A549 (cell line): ENCODE measurements at regions not wholly inside any gene's neighbourhood (a gene's known extent, or its start where the extent isn't known, plus 50 kb on each side); places are given as distances from the start of the nearest gene placed in this dataset.

ENCODE experiments used
- ATAC-seq, 2 experiments: fragments of 200-7000 bp in 1 of 2; fragments of >200 bp in 1 of 2; cut with Nextera tagmentation in 1 of 2; cut with Tn5 transposase in 1 of 2; 3 replicates each; pipeline versions ENCODE4 v1.8.0 to v1.9.1; 2018 to 2020; ENCODE audit warnings: mild to moderate bottlenecking in 1 of 2, moderate library complexity in 1 of 2
- CTCF ChIA-PET: fragments of 300-600 bp; sonication (Branson Sonifier 250); formaldehyde crosslinking; extraction: SDS; loops from one replicate; lab custom pipeline; 2021; ENCODE audit warnings: antibody characterized with exemption, inconsistent platforms; lab: Yijun Ruan, JAX
- POLR2A ChIA-PET: fragments of 350-600 bp; formaldehyde crosslinking; extraction: SDS; loops from one replicate; lab custom pipeline; 2021; ENCODE audit warnings: antibody characterized with exemption, inconsistent platforms; lab: Yijun Ruan, JAX
- DNase-seq, 2 experiments: peaks; one replicate each; pipeline versions ENCODE4 v3.0.0 to v3.0.0-alpha.2; 2011 to 2016; ENCODE audit warnings: low read depth in 1 of 2, low spot score in 1 of 2
- FAIRE-seq: peaks from 2 replicates; lab custom pipeline; 2011; peaks lifted over from hg19 to GRCh38; lab: Jason Lieb, UNC
- H3K27ac ChIP-seq, 2 experiments: fragments of >200 bp; sonication (Bioruptor Twin); formaldehyde crosslinking; 3 replicates each; pipeline ENCODE4 v1.5.1; 2016 to 2017
- H3K4me1 ChIP-seq: fragments of >200 bp; sonication (Bioruptor Twin); formaldehyde crosslinking; 3 replicates; pipeline ENCODE4 v1.6.1; 2016
- H3K4me2 ChIP-seq: fragments of >200 bp; sonication (Bioruptor Twin); formaldehyde crosslinking; 3 replicates; pipeline ENCODE4 v1.6.1; 2016
- H3K4me3 ChIP-seq: fragments of >200 bp; sonication (Bioruptor Twin); formaldehyde crosslinking; 3 replicates; pipeline ENCODE4 v1.5.1; 2016
- H3K9me3 ChIP-seq: fragments of >200 bp; sonication (Bioruptor Twin); formaldehyde crosslinking; 3 replicates; pipeline ENCODE4 v1.6.1; 2016
- BHLHE40 ChIP-seq: IDR thresholded peaks from 2 replicates; pipeline ENCODE4 v1.6.1; 2012; ENCODE audit warnings: low read depth, low read length, inconsistent platforms
- CBX2 ChIP-seq: fragments of 200-600 bp; sonication (generic); IDR thresholded peaks from 2 replicates; pipeline ENCODE4 v1.6.1; 2016; ENCODE audit warnings: low read depth, mild to moderate bottlenecking, borderline replicate concordance
- CBX8 ChIP-seq: fragments of 200-600 bp; sonication (generic); IDR thresholded peaks from 2 replicates; pipeline ENCODE4 v1.6.1; 2016
- CEBPB ChIP-seq, 2 experiments: fragments of >200 bp in 1 of 2; sonication (Bioruptor Twin) in 1 of 2; formaldehyde crosslinking in 1 of 2; IDR thresholded peaks; 2 replicates each; pipeline ENCODE4 v1.6.1; 2012 to 2016
- CHD2 ChIP-seq: fragments of 150-350 bp; IDR thresholded peaks from 2 replicates; pipeline ENCODE4 v1.6.1; 2014; ENCODE audit warnings: low read length; ENCODE audit not compliant: partially characterized antibody
- CTCF ChIP-seq: fragments of >200 bp; sonication (Bioruptor Twin); formaldehyde crosslinking; IDR thresholded peaks from 3 replicates; pipeline ENCODE4 v1.5.1; 2016
- E2F6 ChIP-seq: IDR thresholded peaks from 2 replicates; pipeline ENCODE4 v1.6.1; 2012; ENCODE audit warnings: low read depth, borderline replicate concordance
- EHMT2 ChIP-seq: fragments of 200-600 bp; sonication (generic); IDR thresholded peaks from 2 replicates; pipeline ENCODE4 v1.6.1; 2016; ENCODE audit warnings: antibody characterized with exemption, low read depth, mild to moderate bottlenecking, moderate library complexity
- ESRRA ChIP-seq: fragments of 150-350 bp; IDR thresholded peaks from 2 replicates; pipeline ENCODE4 v1.6.1; 2014; ENCODE audit warnings: mild to moderate bottlenecking, low read length, borderline replicate concordance
- HES2 ChIP-seq: fragments of >200 bp; sonication (Bioruptor Twin); formaldehyde crosslinking; IDR thresholded peaks from 2 replicates; pipeline ENCODE4 v1.6.1; 2016
- HEYL ChIP-seq: fragments of 250-450 bp; sonication (Bioruptor Pico); IDR thresholded peaks from 2 replicates; pipeline ENCODE4 v1.8.0; 2021; ENCODE audit warnings: mild to moderate bottlenecking, moderate library complexity
- JUN ChIP-seq, 2 experiments: fragments of >200 bp; sonication (Bioruptor Twin); formaldehyde crosslinking; IDR thresholded peaks; 2 replicates in 1 of 2; 3 replicates in 1 of 2; pipeline ENCODE4 v1.6.1; 2016 to 2017
- KDM1A ChIP-seq: fragments of 200-600 bp; sonication (generic); IDR thresholded peaks from 2 replicates; pipeline ENCODE4 v1.6.1; 2016; ENCODE audit warnings: low read depth, mild to moderate bottlenecking
- MAZ ChIP-seq: fragments of 150-350 bp; IDR thresholded peaks from 2 replicates; pipeline ENCODE4 v1.6.1; 2014; ENCODE audit warnings: antibody characterized with exemption, low read depth, low read length, borderline replicate concordance
- RCOR1 ChIP-seq: fragments of 150-350 bp; IDR thresholded peaks from 2 replicates; pipeline ENCODE4 v1.6.1; 2014; ENCODE audit warnings: antibody characterized with exemption, low read length, low read depth
- REST ChIP-seq: fragments of 200-600 bp; sonication (generic); IDR thresholded peaks from 2 replicates; pipeline ENCODE4 v1.6.1; 2016; ENCODE audit warnings: antibody characterized with exemption, mild to moderate bottlenecking, moderate library complexity
- RFX5 ChIP-seq: fragments of 450-650 bp; IDR thresholded peaks from 2 replicates; pipeline ENCODE4 v1.7.1; 2014; ENCODE audit warnings: antibody characterized with exemption, mild to moderate bottlenecking, moderate library complexity
- RNF2 ChIP-seq: fragments of 200-600 bp; sonication (generic); IDR thresholded peaks from 2 replicates; pipeline ENCODE4 v1.6.1; 2016; ENCODE audit warnings: low read depth, mild to moderate bottlenecking, antibody characterized with exemption, moderate library complexity, borderline replicate concordance
- TFCP2L1 ChIP-seq: fragments of 250-450 bp; sonication (Bioruptor Pico); IDR thresholded peaks from 2 replicates; pipeline ENCODE4 v1.5.0; 2021; ENCODE audit warnings: mild to moderate bottlenecking
- TP53 ChIP-seq: fragments of 250-450 bp; sonication (Bioruptor Pico); IDR thresholded peaks from 2 replicates; pipeline ENCODE4 v1.5.0; 2021; ENCODE audit warnings: mild to moderate bottlenecking, moderate library complexity
- ZNF302 ChIP-seq: fragments of 250-450 bp; sonication (Bioruptor Pico); IDR thresholded peaks from 2 replicates; pipeline ENCODE4 v1.9.0; 2021; ENCODE audit warnings: inconsistent platforms, mild to moderate bottlenecking, moderate library complexity
- ZSCAN20 ChIP-seq: fragments of 250-450 bp; sonication (Bioruptor Pico); IDR thresholded peaks from 2 replicates; pipeline ENCODE4 v1.8.0; 2022; ENCODE audit warnings: mild to moderate bottlenecking, moderate library complexity
- WGBS: methylation state at CpG from one replicate; pipeline ENCODE4 v1.1.6; 2017; ENCODE audit errors: missing lambda C conversion rate; 5-methylcytosine and 5-hydroxymethylcytosine counted together

GRCh38 chr12:62106547-62107185, 153.5 kb upstream of the USP15 start:
- H3K4me2 ChIP-seq = no peak overlapping the region

GRCh38 chr12:62113366-62114011, 146.7 kb upstream of the USP15 start:
- Histone ChIP-seq H3K4me2 (no peak overlapping the region), H3K4me3 (no peak overlapping the region), H3K4me1 (no peaks in the 10 kb centered on the region)
- DNase-seq (no peak), ATAC-seq (no peak)
- WGBS = 2% methylated on average over 7 of the region's 10 CpGs
- POLR2A ChIA-PET = no interaction called here
- TF ChIP-seq CEBPB (IDR thresholded peaks at IDR 0.05) (no peak), REST (no peak), E2F6 (no peak), MAZ (no peak), RFX5 (no peak), RNF2 (no peak), ESRRA (no peak)
- TF ChIP-seq, all 56 proteins: peak for 0
- FAIRE-seq = no peak
- Histone ChIP-seq H3K9me3 (no peaks in the 10 kb centered on the region), H3K27ac (no peak overlapping the region)
- CTCF ChIA-PET = interaction anchor here (1.9 kb wide), 1 partner anchor 11 kb away, joined by 4 read pairs; no protein-coding TSS in a partner anchor

More at GRCh38 chr12:62106547-62107185, 153.5 kb upstream of the USP15 start:
- POLR2A ChIA-PET = no interaction called here
- no peak overlapping the region for H3K27ac ChIP-seq
- no peak overlapping the region for H3K4me3 ChIP-seq
- FAIRE-seq (no peak), DNase-seq (no peak), ATAC-seq (no peak)
- CTCF ChIA-PET = no interaction called here
- WGBS = 20% methylated on average over 8 of the region's 8 CpGs
- TF ChIP-seq JUN (IDR thresholded peaks at IDR 0.05) (no peak), CHD2 (no peak), TP53 (CRISPR knock-in tag) (no peak), HEYL (CRISPR knock-in tag) (no peak), ZSCAN20 (CRISPR knock-in tag) (no peak), RFX5 (no peak), TFCP2L1 (CRISPR knock-in tag) (no peak), CBX2 (no peak), ZNF302 (CRISPR knock-in tag) (no peak), CTCF (no peak), RCOR1 (no peak), CBX8 (no peak), EHMT2 (no peak), KDM1A (no peak), BHLHE40 (no peak), ESRRA (no peak), HES2 (no peak)
- H3K4me1 ChIP-seq = no peaks in the 10 kb centered on the region
- no peaks in the 10 kb centered on the region for H3K9me3 ChIP-seq
